ENCODE measurements at regions not wholly inside any gene's neighbourhood (a gene's known extent, or its start where the extent isn't known, plus 50 kb on each side); places are given as distances from the start of the nearest gene placed in this dataset.

DNA sequence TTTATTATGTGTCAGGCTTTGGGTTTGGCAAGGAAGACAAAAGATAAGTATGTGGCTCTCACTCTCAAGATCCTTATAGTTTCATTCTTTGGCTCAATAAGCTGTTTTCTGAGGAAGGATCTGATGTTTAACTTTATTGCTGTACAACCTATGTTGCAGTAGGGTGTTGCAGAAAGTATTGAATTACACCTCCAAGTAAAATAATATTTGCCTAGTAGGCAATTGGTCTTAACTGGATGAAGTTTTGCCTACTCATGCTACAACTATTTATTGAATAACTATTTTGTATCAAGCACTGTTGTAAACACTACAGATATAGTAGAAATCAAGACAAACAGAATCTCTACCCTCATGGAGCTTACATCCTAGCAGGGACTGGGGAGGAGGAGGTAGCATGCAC, 169.7 kb downstream of the TAF11L14 start:
- TF ChIP-seq OSR1 (CRISPR knock-in tag; IDR thresholded peaks at IDR 0.05) (no peak), RARB (CRISPR knock-in tag; IDR thresholded peaks at IDR 0.05) (no peak), ZFP3 (CRISPR knock-in tag; IDR thresholded peaks at IDR 0.05) (no peak), ZNF70 (CRISPR knock-in tag; IDR thresholded peaks at IDR 0.05) (no peak), BACH2 (CRISPR knock-in tag; IDR thresholded peaks at IDR 0.05; ENCODE audit: borderline replicate concordance) (no peak), PPARA (CRISPR knock-in tag; IDR thresholded peaks at IDR 0.05; ENCODE audit: borderline replicate concordance) (no peak), CSDC2 (CRISPR knock-in tag; IDR thresholded peaks at IDR 0.05) (no peak)
- TF ChIP-seq, protein P1, sequence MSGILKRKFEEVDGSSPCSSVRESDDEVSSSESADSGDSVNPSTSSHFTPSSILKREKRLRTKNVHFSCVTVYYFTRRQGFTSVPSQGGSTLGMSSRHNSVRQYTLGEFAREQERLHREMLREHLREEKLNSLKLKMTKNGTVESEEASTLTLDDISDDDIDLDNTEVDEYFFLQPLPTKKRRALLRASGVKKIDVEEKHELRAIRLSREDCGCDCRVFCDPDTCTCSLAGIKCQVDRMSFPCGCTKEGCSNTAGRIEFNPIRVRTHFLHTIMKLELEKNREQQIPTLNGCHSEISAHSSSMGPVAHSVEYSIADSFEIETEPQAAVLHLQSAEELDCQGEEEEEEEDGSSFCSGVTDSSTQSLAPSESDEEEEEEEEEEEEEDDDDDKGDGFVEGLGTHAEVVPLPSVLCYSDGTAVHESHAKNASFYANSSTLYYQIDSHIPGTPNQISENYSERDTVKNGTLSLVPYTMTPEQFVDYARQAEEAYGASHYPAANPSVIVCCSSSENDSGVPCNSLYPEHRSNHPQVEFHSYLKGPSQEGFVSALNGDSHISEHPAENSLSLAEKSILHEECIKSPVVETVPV (CRISPR knock-in tag; IDR thresholded peaks at IDR 0.05): no peak
- TF ChIP-seq, protein P2, sequence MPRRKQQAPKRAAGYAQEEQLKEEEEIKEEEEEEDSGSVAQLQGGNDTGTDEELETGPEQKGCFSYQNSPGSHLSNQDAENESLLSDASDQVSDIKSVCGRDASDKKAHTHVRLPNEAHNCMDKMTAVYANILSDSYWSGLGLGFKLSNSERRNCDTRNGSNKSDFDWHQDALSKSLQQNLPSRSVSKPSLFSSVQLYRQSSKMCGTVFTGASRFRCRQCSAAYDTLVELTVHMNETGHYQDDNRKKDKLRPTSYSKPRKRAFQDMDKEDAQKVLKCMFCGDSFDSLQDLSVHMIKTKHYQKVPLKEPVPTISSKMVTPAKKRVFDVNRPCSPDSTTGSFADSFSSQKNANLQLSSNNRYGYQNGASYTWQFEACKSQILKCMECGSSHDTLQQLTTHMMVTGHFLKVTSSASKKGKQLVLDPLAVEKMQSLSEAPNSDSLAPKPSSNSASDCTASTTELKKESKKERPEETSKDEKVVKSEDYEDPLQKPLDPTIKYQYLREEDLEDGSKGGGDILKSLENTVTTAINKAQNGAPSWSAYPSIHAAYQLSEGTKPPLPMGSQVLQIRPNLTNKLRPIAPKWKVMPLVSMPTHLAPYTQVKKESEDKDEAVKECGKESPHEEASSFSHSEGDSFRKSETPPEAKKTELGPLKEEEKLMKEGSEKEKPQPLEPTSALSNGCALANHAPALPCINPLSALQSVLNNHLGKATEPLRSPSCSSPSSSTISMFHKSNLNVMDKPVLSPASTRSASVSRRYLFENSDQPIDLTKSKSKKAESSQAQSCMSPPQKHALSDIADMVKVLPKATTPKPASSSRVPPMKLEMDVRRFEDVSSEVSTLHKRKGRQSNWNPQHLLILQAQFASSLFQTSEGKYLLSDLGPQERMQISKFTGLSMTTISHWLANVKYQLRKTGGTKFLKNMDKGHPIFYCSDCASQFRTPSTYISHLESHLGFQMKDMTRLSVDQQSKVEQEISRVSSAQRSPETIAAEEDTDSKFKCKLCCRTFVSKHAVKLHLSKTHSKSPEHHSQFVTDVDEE (CRISPR knock-in tag; IDR thresholded peaks at IDR 0.05): no peak
- TF ChIP-seq, protein P3, sequence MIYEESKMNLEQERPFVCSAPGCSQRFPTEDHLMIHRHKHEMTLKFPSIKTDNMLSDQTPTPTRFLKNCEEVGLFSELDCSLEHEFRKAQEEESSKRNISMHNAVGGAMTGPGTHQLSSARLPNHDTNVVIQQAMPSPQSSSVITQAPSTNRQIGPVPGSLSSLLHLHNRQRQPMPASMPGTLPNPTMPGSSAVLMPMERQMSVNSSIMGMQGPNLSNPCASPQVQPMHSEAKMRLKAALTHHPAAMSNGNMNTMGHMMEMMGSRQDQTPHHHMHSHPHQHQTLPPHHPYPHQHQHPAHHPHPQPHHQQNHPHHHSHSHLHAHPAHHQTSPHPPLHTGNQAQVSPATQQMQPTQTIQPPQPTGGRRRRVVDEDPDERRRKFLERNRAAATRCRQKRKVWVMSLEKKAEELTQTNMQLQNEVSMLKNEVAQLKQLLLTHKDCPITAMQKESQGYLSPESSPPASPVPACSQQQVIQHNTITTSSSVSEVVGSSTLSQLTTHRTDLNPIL (CRISPR knock-in tag; IDR thresholded peaks at IDR 0.05; ENCODE audit: low read depth): no peak
- TF ChIP-seq, protein P4, sequence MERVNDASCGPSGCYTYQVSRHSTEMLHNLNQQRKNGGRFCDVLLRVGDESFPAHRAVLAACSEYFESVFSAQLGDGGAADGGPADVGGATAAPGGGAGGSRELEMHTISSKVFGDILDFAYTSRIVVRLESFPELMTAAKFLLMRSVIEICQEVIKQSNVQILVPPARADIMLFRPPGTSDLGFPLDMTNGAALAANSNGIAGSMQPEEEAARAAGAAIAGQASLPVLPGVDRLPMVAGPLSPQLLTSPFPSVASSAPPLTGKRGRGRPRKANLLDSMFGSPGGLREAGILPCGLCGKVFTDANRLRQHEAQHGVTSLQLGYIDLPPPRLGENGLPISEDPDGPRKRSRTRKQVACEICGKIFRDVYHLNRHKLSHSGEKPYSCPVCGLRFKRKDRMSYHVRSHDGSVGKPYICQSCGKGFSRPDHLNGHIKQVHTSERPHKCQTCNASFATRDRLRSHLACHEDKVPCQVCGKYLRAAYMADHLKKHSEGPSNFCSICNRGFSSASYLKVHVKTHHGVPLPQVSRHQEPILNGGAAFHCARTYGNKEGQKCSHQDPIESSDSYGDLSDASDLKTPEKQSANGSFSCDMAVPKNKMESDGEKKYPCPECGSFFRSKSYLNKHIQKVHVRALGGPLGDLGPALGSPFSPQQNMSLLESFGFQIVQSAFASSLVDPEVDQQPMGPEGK (CRISPR knock-in tag; IDR thresholded peaks at IDR 0.05; ENCODE audit: borderline replicate concordance): no peak
- TF ChIP-seq, protein P5, sequence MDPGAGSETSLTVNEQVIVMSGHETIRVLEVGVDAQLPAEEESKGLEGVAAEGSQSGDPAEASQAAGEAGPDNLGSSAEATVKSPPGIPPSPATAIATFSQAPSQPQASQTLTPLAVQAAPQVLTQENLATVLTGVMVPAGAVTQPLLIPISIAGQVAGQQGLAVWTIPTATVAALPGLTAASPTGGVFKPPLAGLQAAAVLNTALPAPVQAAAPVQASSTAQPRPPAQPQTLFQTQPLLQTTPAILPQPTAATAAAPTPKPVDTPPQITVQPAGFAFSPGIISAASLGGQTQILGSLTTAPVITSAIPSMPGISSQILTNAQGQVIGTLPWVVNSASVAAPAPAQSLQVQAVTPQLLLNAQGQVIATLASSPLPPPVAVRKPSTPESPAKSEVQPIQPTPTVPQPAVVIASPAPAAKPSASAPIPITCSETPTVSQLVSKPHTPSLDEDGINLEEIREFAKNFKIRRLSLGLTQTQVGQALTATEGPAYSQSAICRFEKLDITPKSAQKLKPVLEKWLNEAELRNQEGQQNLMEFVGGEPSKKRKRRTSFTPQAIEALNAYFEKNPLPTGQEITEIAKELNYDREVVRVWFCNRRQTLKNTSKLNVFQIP (CRISPR knock-in tag; IDR thresholded peaks at IDR 0.05; ENCODE audit: borderline replicate concordance, low read depth): no peak
